Skin epidermis (tissue), 12 donors: ENCODE measurements at regions not wholly inside any gene's neighbourhood (a gene's known extent, or its start where the extent isn't known, plus 50 kb on each side); places are given as distances from the start of the nearest gene placed in this dataset.
"Not testable (repeated sequence)": the region's sequence is repeated elsewhere in the genome, so short reads cannot be mapped to it uniquely, and the experiment has no call there.

Experiments
- H3K27ac ChIP-seq, 21 experiments: fragments of 200-600 bp; sonication (generic) in 11 of 21; one replicate each; pipeline ENCODE4 v1.5.0; 2020; ENCODE audit warnings: mild to moderate bottlenecking in 3 of 21, inconsistent platforms in 2 of 21, moderate library complexity in 2 of 21
- H3K4me3 ChIP-seq, 7 experiments: fragments of 200-600 bp; sonication (generic) in 2 of 7; one replicate each; pipeline ENCODE4 v1.5.0; 2020; ENCODE audit warnings: inconsistent platforms in 2 of 7, mild to moderate bottlenecking in 2 of 7, moderate library complexity in 1 of 7

- H3K27ac ChIP-seq, result no peak overlapping the region
- no peak overlapping the region for H3K4me3 ChIP-seq
These were observed 1603.5 kb downstream of the SI start for GRCh38 chr3:163474766-163475165.

DNA sequence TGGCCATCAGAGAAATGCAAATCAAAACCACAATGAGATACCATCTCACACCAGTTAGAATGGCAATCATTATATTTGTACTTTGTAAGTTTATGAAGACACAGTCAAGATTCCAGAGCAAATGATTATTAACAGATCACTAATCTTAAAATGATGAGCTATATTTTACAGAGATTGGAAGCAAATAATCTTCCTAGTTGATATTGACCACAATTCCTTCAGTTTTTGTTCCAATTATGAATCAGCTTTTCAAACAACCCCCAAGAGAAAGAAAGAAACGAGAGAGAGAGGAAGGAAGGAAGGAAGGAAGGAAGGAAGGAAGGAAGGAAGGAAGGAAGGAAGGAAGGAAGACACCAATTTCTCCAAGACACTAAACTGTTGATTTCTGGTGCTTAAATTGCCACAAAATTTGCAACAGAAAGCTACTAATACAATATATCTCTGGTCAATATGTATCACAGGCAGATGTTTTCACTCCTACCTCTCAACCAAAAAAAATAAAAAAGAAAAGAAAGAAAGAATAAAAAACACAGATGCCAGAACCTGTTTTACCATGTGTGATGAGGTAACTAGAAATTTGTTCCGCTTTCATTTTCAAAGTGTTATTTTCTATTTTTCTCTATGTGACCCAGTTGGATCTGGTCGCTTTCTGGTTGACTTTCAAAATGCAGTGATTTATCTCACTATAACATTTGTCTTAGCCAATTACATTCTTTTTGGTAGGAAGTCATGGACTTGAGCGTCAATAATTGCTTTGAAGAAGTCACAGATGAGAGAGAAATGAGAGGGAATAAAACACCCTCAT, 1609.6 kb downstream of the SI start:
- no peak overlapping the region for H3K27ac ChIP-seq
- no peak overlapping the region for H3K4me3 ChIP-seq

DNA sequence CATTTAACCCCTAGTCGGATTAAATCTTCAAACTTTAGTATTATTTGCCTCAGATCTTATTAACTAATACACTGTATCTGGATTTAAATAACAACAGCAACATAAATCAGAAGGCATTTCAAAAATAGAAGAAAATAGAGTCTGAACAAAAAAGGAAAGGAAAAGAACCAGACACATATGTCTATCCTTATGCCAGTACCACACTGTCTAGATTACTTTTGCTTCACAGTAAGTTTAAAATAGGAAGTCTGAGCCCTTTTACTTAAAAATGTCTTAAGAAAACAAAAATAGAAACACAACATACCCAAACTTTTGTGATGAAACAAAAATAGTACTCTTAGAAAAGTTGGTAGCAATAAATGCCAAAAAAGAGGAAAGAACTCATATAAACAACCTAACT, 1615.8 kb downstream of the SI start:
- H3K4me3 ChIP-seq, result no peak overlapping the region
- no peak overlapping the region for H3K27ac ChIP-seq

DNA sequence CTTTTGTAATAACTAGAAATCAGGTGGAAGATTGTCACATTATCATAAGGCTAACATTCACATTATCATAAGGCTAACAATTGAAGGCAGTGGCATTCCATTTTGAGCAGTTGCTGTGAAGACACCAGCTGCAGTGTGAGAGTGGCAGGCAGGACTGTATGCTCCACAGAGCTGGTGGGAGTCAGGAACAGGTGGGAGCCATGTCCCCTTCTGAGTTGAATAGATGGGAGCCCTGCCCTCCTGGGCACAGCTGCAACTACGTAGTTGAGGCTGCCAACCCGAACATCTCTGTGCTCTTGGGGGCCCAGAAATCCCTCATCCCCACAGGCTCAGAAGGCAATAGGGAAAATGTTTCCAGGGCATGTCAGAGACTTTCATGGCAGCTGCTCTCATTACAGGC, 1627.6 kb downstream of the SI start:
- no peak overlapping the region for H3K4me3 ChIP-seq
- no peak overlapping the region for H3K27ac ChIP-seq

DNA sequence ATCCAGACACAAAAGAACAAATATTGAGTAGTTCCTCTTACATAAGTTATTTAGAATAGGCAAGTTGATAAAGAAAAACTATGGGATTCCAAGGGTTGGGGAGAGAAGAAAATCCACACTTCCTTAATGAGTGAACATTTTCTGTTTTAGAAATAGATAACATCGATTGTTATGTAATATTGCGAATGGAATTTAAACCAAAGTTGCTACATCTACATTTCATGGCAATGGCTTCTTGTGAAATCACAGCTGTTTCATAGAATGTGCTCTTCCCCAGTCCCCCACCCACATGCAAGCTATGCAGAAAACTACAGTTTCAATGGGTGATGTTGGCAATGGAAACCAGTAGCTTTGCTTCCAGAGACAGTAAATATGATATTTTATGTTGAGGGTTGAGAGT, 1639.5 kb downstream of the SI start:
- Histone ChIP-seq H3K27ac (no peak overlapping the region), H3K4me3 (no peak overlapping the region)

DNA sequence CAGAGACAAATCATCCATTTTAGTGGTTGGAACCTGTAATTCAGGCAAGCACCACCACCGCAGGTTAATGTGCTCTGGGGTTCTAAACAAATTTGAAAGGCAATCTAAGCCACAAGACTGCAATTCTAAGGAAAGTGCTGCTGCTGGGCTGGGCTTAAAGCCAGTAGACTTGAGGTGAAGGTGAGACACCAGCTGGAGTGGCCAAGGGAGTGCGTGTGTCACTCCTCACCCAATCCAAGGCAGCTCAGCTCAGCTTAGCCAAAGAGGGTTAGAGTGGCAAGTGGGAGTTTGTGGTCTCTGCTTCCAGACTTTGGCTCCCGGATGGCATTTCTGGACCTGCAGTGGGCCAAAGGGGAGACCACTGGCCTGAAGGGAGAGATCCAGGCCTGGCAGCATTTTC, 1655.6 kb downstream of the SI start:
- no peak overlapping the region for H3K27ac ChIP-seq
- H3K4me3 ChIP-seq, result no peak overlapping the region

GRCh38 chr3:163391407-163392181, 1686.7 kb downstream of the SI start:
- Histone ChIP-seq H3K4me3 (no peak overlapping the region), H3K27ac (no peak overlapping the region)

GRCh38 chr3:163384383-163384782, 1693.9 kb downstream of the SI start:
- H3K4me3 ChIP-seq, result no peak overlapping the region
- H3K27ac ChIP-seq, result no peak overlapping the region

DNA sequence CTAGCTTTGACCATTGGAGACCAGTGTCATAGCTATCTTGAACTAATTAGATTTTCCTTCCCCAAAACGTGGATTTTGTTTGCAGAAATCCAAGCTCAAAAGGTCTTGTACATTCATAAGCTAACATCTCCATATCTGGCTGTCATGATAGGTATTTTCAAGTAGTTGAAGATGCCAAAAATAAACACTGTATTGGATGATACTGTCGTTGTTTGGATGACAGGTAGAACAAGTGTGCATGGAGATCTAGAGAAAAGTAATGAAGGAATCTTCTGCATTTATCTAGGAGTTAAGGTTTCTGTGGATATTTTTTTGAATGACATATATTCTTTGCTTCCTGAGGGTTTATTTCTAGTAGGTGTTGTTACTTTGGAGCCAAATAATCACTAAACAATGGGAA, 1696.1 kb downstream of the SI start:
- no peak overlapping the region for H3K4me3 ChIP-seq
- no peak overlapping the region for H3K27ac ChIP-seq

DNA sequence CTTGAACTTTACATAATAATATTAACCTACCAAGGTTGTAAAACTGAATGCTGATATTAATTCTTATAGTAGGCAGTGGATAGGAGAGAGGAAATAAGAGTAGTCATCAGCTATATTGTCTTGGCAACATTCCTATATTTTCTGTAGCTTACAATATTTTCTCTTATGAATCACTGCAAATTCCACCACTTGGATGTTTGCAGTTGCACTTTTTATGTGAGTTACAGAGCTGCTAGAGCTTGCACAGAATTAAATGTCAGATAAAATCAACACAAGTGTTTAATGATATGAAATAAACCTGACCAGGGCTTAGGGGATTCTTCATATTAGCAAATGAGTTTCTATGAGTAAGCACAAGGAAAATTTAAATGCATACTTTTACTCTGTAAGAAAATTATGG, 1710.1 kb downstream of the SI start:
- H3K4me3 ChIP-seq, result no peak overlapping the region
- H3K27ac ChIP-seq, result no peak overlapping the region

DNA sequence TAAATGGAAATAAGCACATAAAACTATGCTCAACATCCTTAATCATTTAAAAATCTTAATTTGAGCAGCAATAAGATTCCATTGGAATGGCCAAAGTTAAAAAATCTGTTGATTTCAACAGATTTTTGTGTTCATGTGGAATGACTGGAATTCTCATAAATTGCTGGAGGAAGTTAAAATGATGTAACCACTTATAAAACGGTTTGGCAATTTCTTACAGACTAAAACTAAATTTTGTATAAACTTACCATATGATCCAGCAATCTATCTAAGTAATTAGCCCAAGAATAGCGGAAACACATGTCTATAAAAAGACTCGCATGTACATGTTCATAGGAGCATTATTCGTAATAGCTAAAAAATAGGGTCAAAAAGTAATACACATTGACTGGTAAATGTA, 1713.6 kb downstream of the SI start:
- no peak overlapping the region for H3K4me3 ChIP-seq
- H3K27ac ChIP-seq, result no peak overlapping the region

DNA sequence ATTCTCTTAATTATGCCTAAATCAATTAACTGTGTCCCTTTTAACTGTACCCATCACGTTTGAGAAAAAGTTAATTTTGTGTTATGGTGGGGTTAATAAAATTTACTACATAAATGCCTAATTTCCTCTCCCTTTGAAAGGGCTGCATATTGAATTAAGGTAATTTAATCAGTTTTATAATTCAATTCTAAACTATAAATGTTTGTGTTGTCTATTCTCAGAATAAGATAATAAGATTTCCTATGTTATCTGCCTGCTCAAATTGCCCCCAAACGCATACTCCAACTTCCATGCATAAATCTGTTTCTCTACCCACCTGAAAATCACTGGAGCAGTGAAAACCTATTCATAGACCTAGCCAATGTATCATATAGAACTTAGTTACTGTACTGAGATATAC, 1716.1 kb downstream of the SI start:
- Histone ChIP-seq H3K27ac (no peak overlapping the region), H3K4me3 (no peak overlapping the region)

DNA sequence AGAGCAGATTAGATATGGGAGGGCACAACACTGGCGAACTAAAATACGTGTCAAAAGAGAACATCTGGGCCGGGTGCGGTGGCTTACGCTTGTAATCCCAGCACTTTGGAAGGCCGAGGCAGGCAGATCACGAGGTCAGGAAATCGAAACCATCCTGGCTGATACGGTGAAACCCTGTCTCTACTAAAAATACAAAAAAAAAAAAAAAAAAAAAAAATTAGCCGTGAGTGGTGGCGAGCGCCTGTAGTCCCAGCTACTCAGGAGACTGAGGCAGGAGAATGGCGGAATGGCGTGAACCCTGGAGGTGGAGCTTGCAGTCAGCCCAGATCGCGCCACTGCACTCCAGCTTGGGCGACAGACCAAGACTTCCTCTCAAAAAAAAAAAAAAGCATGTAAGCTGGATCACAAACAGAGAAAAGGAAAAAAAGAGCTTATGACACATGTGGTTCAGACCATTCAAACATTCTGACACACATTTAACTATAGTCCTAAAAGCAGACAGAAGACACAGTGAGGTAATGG, 1716.9 kb downstream of the SI start:
- H3K4me3 ChIP-seq, H3K27ac ChIP-seq: not testable (repeated sequence)

DNA sequence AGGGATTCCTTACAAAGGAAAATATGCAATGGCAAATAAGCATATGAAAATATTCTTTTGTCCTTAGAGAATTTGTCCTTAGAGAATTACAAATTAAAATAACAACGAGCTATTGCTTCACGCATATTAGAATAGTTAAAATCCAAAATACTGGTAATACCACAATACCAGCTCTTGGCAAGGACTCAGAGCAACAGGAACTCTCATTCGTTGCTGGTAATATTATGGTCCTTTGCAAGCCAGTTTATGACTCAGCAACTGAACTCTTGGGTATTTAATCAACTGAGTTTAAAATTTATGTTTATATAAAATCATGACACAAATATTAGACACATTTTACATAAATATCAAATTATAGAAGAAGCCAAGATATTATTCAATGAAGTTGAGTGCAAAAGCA, 1730.4 kb downstream of the SI start:
- no peak overlapping the region for H3K27ac ChIP-seq
- no peak overlapping the region for H3K4me3 ChIP-seq

GRCh38 chr3:163335429-163335828, 1742.9 kb downstream of the SI start:
- Histone ChIP-seq H3K27ac (no peak overlapping the region), H3K4me3 (no peak overlapping the region)

DNA sequence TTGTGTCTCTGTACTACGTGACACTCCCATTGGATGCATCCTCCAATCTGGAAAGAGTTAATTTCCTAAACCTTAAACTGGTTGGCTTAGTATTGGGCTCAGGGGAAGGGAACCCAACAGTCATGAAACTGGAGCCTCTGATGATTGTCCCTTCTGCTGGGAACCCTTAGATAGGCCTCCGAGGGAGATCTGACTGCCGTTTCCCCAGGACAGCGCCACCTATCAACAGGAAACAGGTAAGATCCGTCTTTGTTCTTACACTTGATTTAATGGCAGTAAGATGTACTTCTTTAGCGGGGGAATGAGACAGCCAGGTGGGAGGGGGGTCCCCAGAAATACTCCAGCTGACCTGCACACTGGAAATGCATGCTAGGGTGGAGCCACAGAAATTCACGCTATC, 1749.6 kb downstream of the SI start:
- Histone ChIP-seq H3K4me3 (no peak overlapping the region), H3K27ac (no peak overlapping the region)

- Histone ChIP-seq H3K4me3 (no peak overlapping the region), H3K27ac (no peak overlapping the region)
These were observed 1751.2 kb downstream of the SI start for GRCh38 chr3:163327086-163327485.

- no peak overlapping the region for H3K27ac ChIP-seq
- no peak overlapping the region for H3K4me3 ChIP-seq
These were observed 1762.5 kb downstream of the SI start for GRCh38 chr3:163315786-163316185.

DNA sequence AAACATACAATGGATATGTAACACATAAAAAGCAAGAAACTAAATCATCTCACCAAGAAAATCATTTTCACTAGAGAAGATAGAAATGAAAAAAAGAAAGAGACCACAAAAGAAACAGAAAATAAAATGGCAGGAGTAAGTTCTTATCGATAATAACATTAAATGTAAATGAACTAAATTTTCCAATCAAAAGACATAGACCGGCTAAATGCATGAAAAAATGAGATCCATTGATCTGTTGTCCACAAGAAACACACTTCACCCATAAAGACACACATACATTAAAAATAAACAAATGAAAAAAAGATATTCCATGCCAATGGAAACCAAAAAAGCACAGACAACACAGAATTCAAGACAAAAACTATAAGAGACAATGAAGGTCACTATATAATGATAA, 1771.9 kb downstream of the SI start:
- Histone ChIP-seq H3K27ac (no peak overlapping the region), H3K4me3 (no peak overlapping the region)

GRCh38 chr3:163273694-163274093, 1777.1 kb downstream of the OTOL1 start:
- H3K27ac ChIP-seq, result no peak overlapping the region
- no peak overlapping the region for H3K4me3 ChIP-seq

DNA sequence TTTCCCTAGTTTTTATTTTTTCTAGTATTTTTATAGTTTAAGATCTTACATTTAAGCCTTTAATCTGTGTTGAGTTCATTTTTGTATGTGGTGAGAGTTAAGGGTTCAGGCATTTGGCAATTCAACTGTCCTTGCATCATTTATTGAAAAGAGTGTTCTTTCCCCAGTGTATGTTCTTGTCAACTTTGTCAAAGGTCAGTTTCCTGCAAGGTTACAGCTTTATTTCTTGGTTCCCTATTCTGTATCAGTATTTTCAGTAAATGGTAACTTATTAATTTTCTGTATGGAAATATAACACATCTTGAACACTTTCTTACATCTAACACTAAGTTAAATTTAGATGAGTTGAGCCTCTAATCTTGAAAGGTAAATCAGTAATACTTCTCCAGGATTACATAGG, 1770.1 kb downstream of the OTOL1 start:
- no peak overlapping the region for H3K27ac ChIP-seq
- H3K4me3 ChIP-seq, result no peak overlapping the region
